HG02571 (cell line): ENCODE measurements at regions not wholly inside any gene's neighbourhood (a gene's known extent, or its start where the extent isn't known, plus 50 kb on each side); places are given as distances from the start of the nearest gene placed in this dataset.
"Not testable (repeated sequence)": the region's sequence is repeated elsewhere in the genome, so short reads cannot be mapped to it uniquely, and the experiment has no call there.

ENCODE experiments used
- ATAC-seq: cut with Tn5 transposase; IDR thresholded peaks from one replicate; pipeline ENCODE4 v1.9.1; 2021; ENCODE audit warnings: mild to moderate bottlenecking, moderate library complexity; ENCODE audit not compliant: unreplicated experiment

- not testable (repeated sequence) for ATAC-seq
Observed at GRCh38 chr22:22296047-22296446, 51.5 kb downstream of the VPREB1 start.

GRCh38 chr22:22297159-22297793, 52.7 kb downstream of the VPREB1 start:
- ATAC-seq: not testable (repeated sequence)

- ATAC-seq: peak; percentile 81
Observed at GRCh38 chr22:22297794-22298653, 53.4 kb downstream of the VPREB1 start.

GRCh38 chr22:22298654-22299009, 54.0 kb downstream of the VPREB1 start:
- ATAC-seq: not testable (repeated sequence)

GRCh38 chr22:22300511-22300910, 55.9 kb downstream of the VPREB1 start:
- not testable (repeated sequence) for ATAC-seq

- not testable (repeated sequence) for ATAC-seq
Observed at GRCh38 chr22:22300946-22301345, 56.4 kb downstream of the VPREB1 start.

GRCh38 chr22:22316589-22316988, 72.0 kb downstream of the VPREB1 start:
- ATAC-seq: no peak

- no peak for ATAC-seq
Observed at GRCh38 chr22:22318723-22319465, 74.3 kb downstream of the VPREB1 start.

- not testable (repeated sequence) for ATAC-seq
Observed at GRCh38 chr22:22321743-22322611, 77.4 kb downstream of the VPREB1 start.

GRCh38 chr22:22322792-22323191, 78.2 kb downstream of the VPREB1 start:
- no peak for ATAC-seq

GRCh38 chr22:22327723-22328122, 83.1 kb downstream of the VPREB1 start:
- no peak for ATAC-seq

GRCh38 chr22:22329792-22330191, 85.2 kb downstream of the VPREB1 start:
- no peak for ATAC-seq

GRCh38 chr22:22335640-22336039, 91.1 kb downstream of the VPREB1 start:
- not testable (repeated sequence) for ATAC-seq

GRCh38 chr22:22336333-22336732, 91.7 kb downstream of the VPREB1 start:
- ATAC-seq: not testable (repeated sequence)

- not testable (repeated sequence) for ATAC-seq
Observed at GRCh38 chr22:22338778-22339177, 94.2 kb downstream of the VPREB1 start.

- no peak for ATAC-seq
Observed at GRCh38 chr22:22341736-22342135, 97.2 kb downstream of the VPREB1 start.

- no peak for ATAC-seq
Observed at GRCh38 chr22:22342697-22343580, 98.4 kb downstream of the VPREB1 start.

- no peak for ATAC-seq
Observed at GRCh38 chr22:22343581-22344296, 99.2 kb downstream of the VPREB1 start.

- no peak for ATAC-seq
Observed at GRCh38 chr22:22344430-22344829, 99.8 kb downstream of the VPREB1 start.
